NB4 (cell line): ENCODE measurements at regions not wholly inside any gene's neighbourhood (a gene's known extent, or its start where the extent isn't known, plus 50 kb on each side); places are given as distances from the start of the nearest gene placed in this dataset.

Experiments
- CTCF ChIP-seq: IDR thresholded peaks from one replicate; pipeline ENCODE4 v1.5.1; 2012; ENCODE audit warnings: low read depth, low read length
- MYC ChIP-seq: IDR thresholded peaks from 2 replicates; pipeline ENCODE4 v1.6.1; 2011; ENCODE audit warnings: low read depth, low read length

- TF ChIP-seq CTCF (no peak), MYC (no peak)
These were observed 54.9 kb upstream of the GPR26 start for GRCh38 chr10:123611243-123611642.
